A172 (cell line): ENCODE measurements at regions not wholly inside any gene's neighbourhood (a gene's known extent, or its start where the extent isn't known, plus 50 kb on each side); places are given as distances from the start of the nearest gene placed in this dataset.
A peak's percentile ranks its signal among the peaks of the same experiment; 100 is the strongest.

Experiments used
- DNase-seq: peaks from one replicate; pipeline ENCODE4 v3.0.0-alpha.2; 2015; ENCODE audit warnings: low spot score

- DNase-seq, result no peak
Measured at GRCh38 chr22:49372111-49372529, 455.6 kb downstream of the BRD1 start.

GRCh38 chr22:49371325-49372110 is 456.2 kb downstream of the BRD1 start:
- no peak for DNase-seq

GRCh38 chr22:49370627-49371301 is 456.9 kb downstream of the BRD1 start:
- DNase-seq, result no peak

GRCh38 chr22:49369726-49370626 is 457.7 kb downstream of the BRD1 start:
- no peak for DNase-seq

- peak; percentile 46 for DNase-seq
Measured at GRCh38 chr22:49368976-49369725, 458.5 kb downstream of the BRD1 start.

GRCh38 chr22:49368221-49368975 is 459.3 kb downstream of the BRD1 start:
- DNase-seq, result no peak

- peak; percentile 72 for DNase-seq
Measured at GRCh38 chr22:49367041-49367697, 460.5 kb downstream of the BRD1 start.

GRCh38 chr22:49366437-49366836 is 461.2 kb downstream of the BRD1 start:
- no peak for DNase-seq

GRCh38 chr22:49365910-49366309 is 461.8 kb downstream of the BRD1 start:
- DNase-seq, result no peak

GRCh38 chr22:49365191-49365837 is 462.4 kb downstream of the BRD1 start:
- no peak for DNase-seq

GRCh38 chr22:49364398-49364797 is 463.3 kb downstream of the BRD1 start:
- DNase-seq, result no peak

GRCh38 chr22:49363526-49364230 is 464.0 kb downstream of the BRD1 start:
- DNase-seq, result no peak

GRCh38 chr22:49362211-49362839 is 465.3 kb downstream of the BRD1 start:
- DNase-seq, result no peak

GRCh38 chr22:49361164-49361563 is 466.5 kb downstream of the BRD1 start:
- no peak for DNase-seq

GRCh38 chr22:49360746-49361145 is 466.9 kb downstream of the BRD1 start:
- no peak for DNase-seq

- no peak for DNase-seq
Measured at GRCh38 chr22:49359076-49359475, 468.6 kb downstream of the BRD1 start.

- DNase-seq, result no peak
Measured at GRCh38 chr22:49357661-49358440, 469.8 kb downstream of the BRD1 start.

- no peak for DNase-seq
Measured at GRCh38 chr22:49356428-49356827, 471.2 kb downstream of the BRD1 start.
